Sigmoid colon (tissue), 6 donors: ENCODE measurements at regions not wholly inside any gene's neighbourhood (a gene's known extent, or its start where the extent isn't known, plus 50 kb on each side); places are given as distances from the start of the nearest gene placed in this dataset.

Source experiments
- DNase-seq: peaks from one replicate; pipeline ENCODE4 v3.0.0-alpha.2; 2019
- H3K27ac ChIP-seq, 4 donors: fragments of 200-600 bp; sonication (generic); one replicate each; pipeline ENCODE4 v1.5.1; 2016 to 2019; ENCODE audit warnings: mild to moderate bottlenecking in 1 of 4
- H3K27me3 ChIP-seq, 3 donors: fragments of 200-600 bp; sonication (generic); one replicate each; pipeline ENCODE4 v1.5.1; 2019; ENCODE audit warnings: mild to moderate bottlenecking in 1 of 3
- H3K36me3 ChIP-seq, 4 donors: fragments of 200-600 bp; sonication (generic); one replicate each; pipeline ENCODE4 v1.5.1; 2016 to 2019
- H3K4me1 ChIP-seq, 4 donors: fragments of 200-600 bp; sonication (generic); one replicate each; pipeline ENCODE4 v1.5.1; 2017 to 2019
- H3K4me3 ChIP-seq, 4 donors: fragments of 200-600 bp; sonication (generic); one replicate each; pipeline ENCODE4 v1.5.1; 2017 to 2019; ENCODE audit warnings: mild to moderate bottlenecking in 2 of 4, moderate library complexity in 1 of 4
- H3K9me3 ChIP-seq, 4 donors: fragments of 200-600 bp in 3 of 4; sonication (generic) in 3 of 4; one replicate each; pipeline versions ENCODE4 v1.5.1 to v1.6.1; 2013 to 2019
- CTCF ChIP-seq, 4 experiments: fragments of 450-650 bp in 3 of 4; fragments of 200-600 bp in 1 of 4; IDR thresholded peaks; one replicate each; pipeline ENCODE4 v1.5.1; 2016 to 2019; ENCODE audit warnings: antibody characterized with exemption in 4 of 4, mild to moderate bottlenecking in 3 of 4, moderate library complexity in 2 of 4
- EP300 ChIP-seq, 4 donors: sonication (generic); formaldehyde crosslinking; IDR thresholded peaks; one replicate each; pipeline ENCODE4 v1.6.1; 2017; ENCODE audit warnings: antibody characterized with exemption in 4 of 4
- POLR2A ChIP-seq, 2 donors: fragments of 450-650 bp; IDR thresholded peaks; one replicate each; pipeline ENCODE4 v1.6.1; 2016; ENCODE audit warnings: antibody characterized with exemption in 2 of 2, mild to moderate bottlenecking in 2 of 2, moderate library complexity in 2 of 2
- POLR2AphosphoS5 ChIP-seq, 4 donors: sonication (generic); formaldehyde crosslinking; IDR thresholded peaks; one replicate each; pipeline ENCODE4 v1.6.1; 2017; ENCODE audit warnings: antibody characterized with exemption in 4 of 4
- WGBS, 2 donors: extraction: QIAGEN DNeasy Blood & Tissue Kit; methylation state at CpG; one replicate each; pipeline ENCODE4 v1.1.7; 2013; 5-methylcytosine and 5-hydroxymethylcytosine counted together
- intact Hi-C: fragments of 100-400 bp; cut with DNase I; formaldehyde crosslinking; loops from one replicate; pipeline ENCODE4 v1.15.1; 2023
- donor health status: healthy with polysubstance abuse.
- donor health status: healthy.

- TF ChIP-seq CTCF (IDR thresholded peaks at IDR 0.05) (no peak), POLR2AphosphoS5 (IDR thresholded peaks at IDR 0.05) (no peak), EP300 (IDR thresholded peaks at IDR 0.05) (no peak), POLR2A (IDR thresholded peaks at IDR 0.05) (no peak)
- WGBS, 2 donors = 95% methylated on average over 2 of the region's 2 CpGs
- DNase-seq = no peak
- Histone ChIP-seq H3K27ac (no peak overlapping the region), H3K9me3 (peaks cover 0 to 5% (median 0%) of the 10 kb centered on the region in 4 donors), H3K36me3 (no peaks in the 10 kb centered on the region), H3K4me3 (no peak overlapping the region), H3K27me3 (no peaks in the 10 kb centered on the region), H3K4me1 (no peaks in the 10 kb centered on the region)
- intact Hi-C loops = no loop called here
Observed at GRCh38 chr13:110789871-110790270, 76.4 kb downstream of the ING1 start.

GRCh38 chr13:110790371-110790770, 76.9 kb downstream of the ING1 start:
- WGBS, 2 donors = 86 to 93% methylated on average over 3 of the region's 3 CpGs
- peaks cover 0 to 5% (median 0%) of the 10 kb centered on the region in 4 donors for H3K9me3 ChIP-seq
- DNase-seq = no peak
- TF ChIP-seq POLR2A (IDR thresholded peaks at IDR 0.05) (no peak), EP300 (IDR thresholded peaks at IDR 0.05) (no peak), CTCF (IDR thresholded peaks at IDR 0.05) (no peak), POLR2AphosphoS5 (IDR thresholded peaks at IDR 0.05) (no peak)
- H3K27me3 ChIP-seq = no peaks in the 10 kb centered on the region
- no peaks in the 10 kb centered on the region for H3K4me1 ChIP-seq
- H3K4me3 ChIP-seq = no peak overlapping the region
- H3K27ac ChIP-seq = no peak overlapping the region
- no peaks in the 10 kb centered on the region for H3K36me3 ChIP-seq
- intact Hi-C loops = no loop called here

- Histone ChIP-seq H3K36me3 (no peaks in the 10 kb centered on the region), H3K4me1 (peaks cover 0 to 4% (median under 1%) of the 10 kb centered on the region in 4 donors), H3K4me3 (no peak overlapping the region), H3K9me3 (peaks cover 0 to 5% (median 0%) of the 10 kb centered on the region in 4 donors), H3K27me3 (no peaks in the 10 kb centered on the region), H3K27ac (no peak overlapping the region)
- WGBS, 2 donors = 87 to 88% methylated on average over 7 of the region's 7 CpGs
- intact Hi-C loops = no loop called here
- TF ChIP-seq POLR2AphosphoS5 (IDR thresholded peaks at IDR 0.05) (no peak), EP300 (IDR thresholded peaks at IDR 0.05) (no peak), CTCF (IDR thresholded peaks at IDR 0.05) (no peak), POLR2A (IDR thresholded peaks at IDR 0.05) (no peak)
- DNase-seq = no peak
Observed at GRCh38 chr13:110794209-110794608, 80.7 kb downstream of the ING1 start.

- WGBS, 2 donors = 33 to 65% methylated on average over 9 of the region's 9 CpGs
- intact Hi-C loops = no loop called here
Observed at GRCh38 chr13:110797230-110797877, 83.9 kb downstream of the ING1 start.

More at GRCh38 chr13:110797230-110797877, 83.9 kb downstream of the ING1 start:
- Histone ChIP-seq H3K4me1 (peaks cover 0 to 15% (median 5%) of the 10 kb centered on the region in 4 donors), H3K27me3 (no peaks in the 10 kb centered on the region), H3K4me3 (no peak overlapping the region), H3K9me3 (peaks cover 0 to 5% (median 0%) of the 10 kb centered on the region in 4 donors), H3K27ac (no peak overlapping the region), H3K36me3 (no peaks in the 10 kb centered on the region)
- no peak for DNase-seq
- no peak for TF ChIP-seq POLR2A (IDR thresholded peaks at IDR 0.05)
- no peak for TF ChIP-seq EP300 (IDR thresholded peaks at IDR 0.05)
- TF ChIP-seq POLR2AphosphoS5 (IDR thresholded peaks at IDR 0.05) = no peak
- no peak for TF ChIP-seq CTCF (IDR thresholded peaks at IDR 0.05)
